Large intestine (tissue), 3 donors: ENCODE measurements at regions not wholly inside any gene's neighbourhood (a gene's known extent, or its start where the extent isn't known, plus 50 kb on each side); places are given as distances from the start of the nearest gene placed in this dataset.

ENCODE experiments used
- DNase-seq, 2 donors: peaks; one replicate each; pipeline versions ENCODE4 v3.0.0 to v3.0.0-alpha.2; 2013
- H3K27ac ChIP-seq: one replicate; pipeline ENCODE4 v1.5.1; 2013; ENCODE audit warnings: low read length
- H3K27me3 ChIP-seq: 2 replicates; pipeline ENCODE4 v1.6.1; 2013; ENCODE audit warnings: low read length; ENCODE audit not compliant: control insufficient read depth, insufficient read depth
- H3K36me3 ChIP-seq: 2 replicates; pipeline ENCODE4 v1.6.1; 2013; ENCODE audit warnings: low read length; ENCODE audit not compliant: control insufficient read depth, insufficient read depth
- H3K4me1 ChIP-seq: one replicate; pipeline ENCODE4 v1.6.1; 2013; ENCODE audit warnings: low read length; ENCODE audit not compliant: control insufficient read depth, insufficient read depth
- H3K4me3 ChIP-seq: one replicate; pipeline ENCODE4 v1.5.1; 2013; ENCODE audit warnings: low read length
- H3K9me3 ChIP-seq: one replicate; pipeline ENCODE4 v1.6.1; 2013; ENCODE audit warnings: mild to moderate bottlenecking, low read depth, low read length, moderate library complexity; ENCODE audit not compliant: control insufficient read depth
- WGBS: methylation state at CpG from one replicate; pipeline ENCODE4 v1.1.5; 2013; ENCODE audit warnings: low lambda C conversion rate; ENCODE audit not compliant: insufficient coverage; 5-methylcytosine and 5-hydroxymethylcytosine counted together

GRCh38 chr9:86858009-86858408 is 89.3 kb downstream of the GAS1 start:
- H3K27ac ChIP-seq, result no peak overlapping the region
- no peak overlapping the region for H3K4me3 ChIP-seq
- 100% methylated on average over 1 of the region's 1 CpG for WGBS
- no peaks in the 10 kb centered on the region for H3K9me3 ChIP-seq
- no peak for DNase-seq
- H3K27me3 ChIP-seq, result no peaks in the 10 kb centered on the region
- no peaks in the 10 kb centered on the region for H3K4me1 ChIP-seq
- no peaks in the 10 kb centered on the region for H3K36me3 ChIP-seq

- no peak overlapping the region for H3K4me3 ChIP-seq
- H3K36me3 ChIP-seq, result no peaks in the 10 kb centered on the region
- H3K27ac ChIP-seq, result no peak overlapping the region
- no peak for DNase-seq
- no peaks in the 10 kb centered on the region for H3K27me3 ChIP-seq
- H3K4me1 ChIP-seq, result no peaks in the 10 kb centered on the region
- no peaks in the 10 kb centered on the region for H3K9me3 ChIP-seq
- no CpG with 5 or more reads among the region's 3 CpGs for WGBS
These were observed 91.0 kb downstream of the GAS1 start for GRCh38 chr9:86856259-86856658.

- Histone ChIP-seq H3K9me3 (no peaks in the 10 kb centered on the region), H3K4me3 (no peak overlapping the region), H3K27me3 (no peaks in the 10 kb centered on the region), H3K4me1 (no peaks in the 10 kb centered on the region), H3K27ac (no peak overlapping the region), H3K36me3 (no peaks in the 10 kb centered on the region)
- peak; percentile 76 to 89 for DNase-seq
- 0% methylated on average over 1 of the region's 5 CpGs for WGBS
These were observed 92.3 kb downstream of the GAS1 start for GRCh38 chr9:86854898-86855523.

- 83% methylated on average over 3 of the region's 5 CpGs for WGBS
- H3K4me3 ChIP-seq, result no peak overlapping the region
- H3K27ac ChIP-seq, result no peak overlapping the region
These were observed 100.7 kb downstream of the GAS1 start for GRCh38 chr9:86846656-86847055.

GRCh38 chr9:86843206-86843605 is 104.1 kb downstream of the GAS1 start:
- Histone ChIP-seq H3K4me3 (no peak overlapping the region), H3K4me1 (no peaks in the 10 kb centered on the region), H3K36me3 (no peaks in the 10 kb centered on the region), H3K9me3 (no peaks in the 10 kb centered on the region), H3K27ac (no peak overlapping the region), H3K27me3 (peaks cover 2% of the 10 kb centered on the region)
- DNase-seq, result peak; percentile 16 to 20
- WGBS, result no CpG with 5 or more reads among the region's 1 CpG

More at GRCh38 chr9:86846656-86847055, 100.7 kb downstream of the GAS1 start:
- Histone ChIP-seq H3K9me3 (no peaks in the 10 kb centered on the region), H3K4me1 (no peaks in the 10 kb centered on the region), H3K27me3 (no peaks in the 10 kb centered on the region), H3K36me3 (no peaks in the 10 kb centered on the region)
- no peak for DNase-seq

- Histone ChIP-seq H3K4me3 (no peak overlapping the region), H3K27ac (no peak overlapping the region), H3K27me3 (peaks cover 2% of the 10 kb centered on the region), H3K9me3 (no peaks in the 10 kb centered on the region), H3K36me3 (no peaks in the 10 kb centered on the region), H3K4me1 (no peaks in the 10 kb centered on the region)
- WGBS, result no CpG with 5 or more reads among the region's 6 CpGs
- no peak for DNase-seq
These were observed 104.7 kb downstream of the GAS1 start for GRCh38 chr9:86842573-86842972.

- Histone ChIP-seq H3K27me3 (peaks cover 2% of the 10 kb centered on the region), H3K4me1 (no peaks in the 10 kb centered on the region), H3K27ac (no peak overlapping the region), H3K36me3 (no peaks in the 10 kb centered on the region), H3K4me3 (no peak overlapping the region), H3K9me3 (no peaks in the 10 kb centered on the region)
- DNase-seq, result no peak
- 78% methylated on average over 1 of the region's 3 CpGs for WGBS
These were observed 107.8 kb downstream of the GAS1 start for GRCh38 chr9:86839522-86839921.

GRCh38 chr9:86838519-86839497 is 108.5 kb downstream of the GAS1 start:
- H3K27ac ChIP-seq, result no peak overlapping the region
- DNase-seq, result no peak
- no peaks in the 10 kb centered on the region for H3K4me1 ChIP-seq
- H3K4me3 ChIP-seq, result no peak overlapping the region
- no peaks in the 10 kb centered on the region for H3K36me3 ChIP-seq
- H3K9me3 ChIP-seq, result no peaks in the 10 kb centered on the region
- 86% methylated on average over 1 of the region's 17 CpGs for WGBS
- H3K27me3 ChIP-seq, result peaks cover 2% of the 10 kb centered on the region

GRCh38 chr9:86837345-86837744 is 110.0 kb downstream of the GAS1 start:
- H3K4me1 ChIP-seq, result no peaks in the 10 kb centered on the region
- no peaks in the 10 kb centered on the region for H3K9me3 ChIP-seq
- no peak overlapping the region for H3K27ac ChIP-seq
- H3K27me3 ChIP-seq, result peaks cover 2% of the 10 kb centered on the region
- DNase-seq, result no peak
- 86% methylated on average over 1 of the region's 4 CpGs for WGBS
- H3K4me3 ChIP-seq, result no peak overlapping the region
- no peaks in the 10 kb centered on the region for H3K36me3 ChIP-seq

GRCh38 chr9:86836797-86837196 is 110.5 kb downstream of the GAS1 start:
- H3K9me3 ChIP-seq, result no peaks in the 10 kb centered on the region
- H3K27ac ChIP-seq, result no peak overlapping the region
- peaks cover 2% of the 10 kb centered on the region for H3K27me3 ChIP-seq
- WGBS, result no CpG with 5 or more reads among the region's 5 CpGs
- H3K4me1 ChIP-seq, result no peaks in the 10 kb centered on the region
- DNase-seq, result no peak
- no peaks in the 10 kb centered on the region for H3K36me3 ChIP-seq
- no peak overlapping the region for H3K4me3 ChIP-seq
